Caco-2 (cell line): ENCODE measurements at regions not wholly inside any gene's neighbourhood (a gene's known extent, or its start where the extent isn't known, plus 50 kb on each side); places are given as distances from the start of the nearest gene placed in this dataset.
A peak's percentile ranks its signal among the peaks of the same experiment; 100 is the strongest.

Experiments
- BruUV-seq: library from RNA; stranded (reverse); fragments of 400-500 nt; replicated peaks from 2 replicates; lab custom pipeline; 2021; lab: Mats Ljungman, UMichigan
- CTCF ChIA-PET: fragments of 300-600 bp; sonication (Branson Sonifier 250); formaldehyde crosslinking; loops from one replicate; lab custom pipeline; 2022; ENCODE audit warnings: antibody characterized with exemption; lab: Charles Lee
- POLR2A ChIA-PET: fragments of 300-600 bp; sonication (Branson Sonifier 250); formaldehyde crosslinking; loops from one replicate; lab custom pipeline; 2022; ENCODE audit warnings: antibody characterized with exemption; lab: Charles Lee
- DNase-seq, 2 experiments: peaks; one replicate each; pipeline versions ENCODE4 v3.0.0 to v3.0.0-alpha.2; 2020 to 2022
- H3K27me3 ChIP-seq: replicated peaks from 2 replicates; pipeline ENCODE4 v1.6.0; 2011; ENCODE audit warnings: low read length; ENCODE audit not compliant: control insufficient read depth, insufficient read depth
- H3K36me3 ChIP-seq: 2 replicates; pipeline ENCODE4 v1.5.1; 2011; ENCODE audit warnings: low read length; ENCODE audit not compliant: control insufficient read depth, insufficient read depth
- H3K4me1 ChIP-seq: fragments of 250-450 bp; sonication (Bioruptor Pico); 2 replicates; pipeline ENCODE4 v1.5.1; 2020; ENCODE audit warnings: mild to moderate bottlenecking
- H3K4me3 ChIP-seq: 2 replicates; pipeline ENCODE4 v1.5.1; 2011; ENCODE audit warnings: low read depth, mild to moderate bottlenecking, control low read depth, low read length
- H3K9me3 ChIP-seq: fragments of 250-450 bp; sonication (Bioruptor Pico); 2 replicates; pipeline ENCODE4 v1.5.1; 2020; ENCODE audit warnings: mild to moderate bottlenecking, moderate library complexity
- H3K27ac Mint-ChIP-seq: one replicate; pipeline ENCODE4 v1.8.0; 2022; ENCODE audit warnings: mixed read lengths; ENCODE audit not compliant: unreplicated experiment
- H3K27me3 Mint-ChIP-seq: one replicate; pipeline ENCODE4 v1.8.0; 2022; ENCODE audit warnings: mixed read lengths; ENCODE audit not compliant: insufficient read depth, unreplicated experiment
- H3K36me3 Mint-ChIP-seq: one replicate; pipeline ENCODE4 v1.8.0; 2022; ENCODE audit warnings: mild to moderate bottlenecking, mixed read lengths; ENCODE audit not compliant: insufficient read depth, unreplicated experiment
- H3K4me1 Mint-ChIP-seq: one replicate; pipeline ENCODE4 v1.8.0; 2022; ENCODE audit warnings: low read depth, mixed read lengths; ENCODE audit not compliant: unreplicated experiment
- H3K4me3 Mint-ChIP-seq: one replicate; pipeline ENCODE4 v1.8.0; 2022; ENCODE audit warnings: mild to moderate bottlenecking, moderate library complexity, mixed read lengths; ENCODE audit not compliant: unreplicated experiment
- H3K9me3 Mint-ChIP-seq: one replicate; pipeline ENCODE4 v1.8.0; 2022; ENCODE audit warnings: mixed read lengths; ENCODE audit not compliant: unreplicated experiment
- CTCF ChIP-seq, 2 experiments: fragments of 200-600 bp in 1 of 2; IDR thresholded peaks; 1 replicate in 1 of 2; 2 replicates in 1 of 2; pipeline versions ENCODE4 v1.5.1 to v1.8.0; 2011 to 2022; ENCODE audit warnings: antibody characterized with exemption in 1 of 2, control low read depth in 1 of 2, inconsistent platforms in 1 of 2, low read depth in 1 of 2, low read length in 1 of 2, mild to moderate bottlenecking in 1 of 2, moderate library complexity in 1 of 2; ENCODE audit not compliant: insufficient read depth in 1 of 2, severe bottlenecking in 1 of 2, unreplicated experiment in 1 of 2
- intact Hi-C: fragments of 100-400 bp; cut with micrococcal nuclease; formaldehyde crosslinking; loops from one replicate; pipeline ENCODE4 v1.10.0; 2022; ENCODE audit not compliant: unreplicated experiment

- no peaks in the 10 kb centered on the region for H3K36me3 ChIP-seq
- no peaks in the 10 kb centered on the region for H3K36me3 Mint-ChIP-seq
- H3K4me1 ChIP-seq: 0 out of 2 replicates have a peak, but pooled peaks cover 11% of the 10 kb centered on the region
- no peak for DNase-seq
- H3K27ac Mint-ChIP-seq: no peak overlapping the region
- H3K27me3 Mint-ChIP-seq: no peaks in the 10 kb centered on the region
- POLR2A ChIA-PET: no interaction called here
- peaks cover 9% of the 10 kb centered on the region for H3K9me3 ChIP-seq
- intact Hi-C loops: no loop called here
- peaks cover 17% of the 10 kb centered on the region for H3K4me1 Mint-ChIP-seq
- H3K27me3 ChIP-seq: no peaks in the 10 kb centered on the region
- TF ChIP-seq CTCF (IDR thresholded peaks at IDR 0.05; ENCODE audit: insufficient read depth in 1 of 2, low read depth in 1 of 2, low read length in 1 of 2, severe bottlenecking in 1 of 2, unreplicated experiment in 1 of 2): no peak
- H3K4me3 Mint-ChIP-seq: no peak overlapping the region
- H3K9me3 Mint-ChIP-seq: peaks cover 39% of the 10 kb centered on the region
- CTCF ChIA-PET: interaction anchor here (0.5 kb wide), 1 partner anchor 423 kb away, joined by 3 read pairs; no protein-coding TSS in a partner anchor
- no TSS peak for BruUV-seq
- no peak overlapping the region for H3K4me3 ChIP-seq
Observed at GRCh38 chr13:59384154-59384553, 779.6 kb downstream of the DIAPH3 start.

GRCh38 chr13:59391696-59392095, 772.0 kb downstream of the DIAPH3 start:
- no TSS peak for BruUV-seq
- no peak overlapping the region for H3K4me3 Mint-ChIP-seq
- DNase-seq: peak; percentile 57 to 76

GRCh38 chr13:59392328-59392727, 771.4 kb downstream of the DIAPH3 start:
- peaks cover 20% of the 10 kb centered on the region for H3K9me3 Mint-ChIP-seq
- H3K4me3 Mint-ChIP-seq: no peak overlapping the region
- Histone ChIP-seq H3K4me3 (no peak overlapping the region), H3K27me3 (no peaks in the 10 kb centered on the region), H3K9me3 (peaks cover 4% of the 10 kb centered on the region), H3K36me3 (no peaks in the 10 kb centered on the region), H3K4me1 (no peaks in the 10 kb centered on the region)
- no TSS peak for BruUV-seq
- H3K27ac Mint-ChIP-seq: no peak overlapping the region
- H3K4me1 Mint-ChIP-seq: peaks cover 6% of the 10 kb centered on the region
- intact Hi-C loops: loop anchor here (5.0 kb wide), 2 partner anchors 85 to 945 kb away; no protein-coding TSS in a partner anchor
- ChIA-PET CTCF (interaction anchor here (0.6 to 1.6 kb wide), 4 partner anchors 14 to 1039 kb away, joined by 3 to 6 read pairs (median 4); no protein-coding TSS in a partner anchor), POLR2A (interaction anchor here (0.6 kb wide), 1 partner anchor 9 kb away, joined by 3 read pairs; no protein-coding TSS in a partner anchor)
- H3K36me3 Mint-ChIP-seq: no peaks in the 10 kb centered on the region
- H3K27me3 Mint-ChIP-seq: no peaks in the 10 kb centered on the region
- no peak for DNase-seq
- TF ChIP-seq CTCF (IDR thresholded peaks at IDR 0.05; ENCODE audit: insufficient read depth in 1 of 2, low read depth in 1 of 2, low read length in 1 of 2, severe bottlenecking in 1 of 2, unreplicated experiment in 1 of 2): no peak

More at GRCh38 chr13:59391696-59392095, 772.0 kb downstream of the DIAPH3 start:
- ChIA-PET CTCF (interaction anchor here (0.6 to 1.6 kb wide), 4 partner anchors 13 to 1040 kb away, joined by 3 to 6 read pairs (median 4); no protein-coding TSS in a partner anchor), POLR2A (no interaction called here)
- no peak overlapping the region for H3K27ac Mint-ChIP-seq
- no peaks in the 10 kb centered on the region for H3K36me3 Mint-ChIP-seq
- Histone ChIP-seq H3K4me1 (no peaks in the 10 kb centered on the region), H3K4me3 (no peak overlapping the region), H3K36me3 (no peaks in the 10 kb centered on the region), H3K27me3 (no peaks in the 10 kb centered on the region), H3K9me3 (peaks cover 4% of the 10 kb centered on the region)
- peaks cover 6% of the 10 kb centered on the region for H3K4me1 Mint-ChIP-seq
- H3K27me3 Mint-ChIP-seq: no peaks in the 10 kb centered on the region
- peak; percentile 86 to 89 for TF ChIP-seq CTCF (IDR thresholded peaks at IDR 0.05; ENCODE audit: insufficient read depth in 1 of 2, low read depth in 1 of 2, low read length in 1 of 2, severe bottlenecking in 1 of 2, unreplicated experiment in 1 of 2)
- H3K9me3 Mint-ChIP-seq: peaks cover 25% of the 10 kb centered on the region
- intact Hi-C loops: loop anchor here (1.0 to 5.0 kb wide), 5 partner anchors 86 to 946 kb away; no protein-coding TSS in a partner anchor
